T-helper 1 cell treated with Interleukin-12 subunit alpha and Interleukin-12 subunit beta and Interleukin-4 antibody, amounts not matched to agents 30 μg/mL and 1 μg/mL, for 36 hours (primary cell): ENCODE measurements at regions not wholly inside any gene's neighbourhood (a gene's known extent, or its start where the extent isn't known, plus 50 kb on each side); places are given as distances from the start of the nearest gene placed in this dataset.
"Not testable (repeated sequence)": the region's sequence is repeated elsewhere in the genome, so short reads cannot be mapped to it uniquely, and the experiment has no call there.

Experiments
- H3K27ac Mint-ChIP-seq: one replicate; pipeline ENCODE4 v1.8.0; 2021; ENCODE audit warnings: mild to moderate bottlenecking, mixed read lengths
- H3K27me3 Mint-ChIP-seq: one replicate; pipeline ENCODE4 v1.8.0; 2021; ENCODE audit warnings: low read depth, mixed read lengths
- H3K36me3 Mint-ChIP-seq: one replicate; pipeline ENCODE4 v1.8.0; 2021; ENCODE audit warnings: low read depth, mixed read lengths
- H3K4me1 Mint-ChIP-seq: one replicate; pipeline ENCODE4 v1.8.0; 2021; ENCODE audit warnings: low read depth, mixed read lengths
- H3K4me3 Mint-ChIP-seq: one replicate; pipeline ENCODE4 v1.8.0; 2021; ENCODE audit warnings: mild to moderate bottlenecking, moderate library complexity, mixed read lengths
- H3K9me3 Mint-ChIP-seq: one replicate; pipeline ENCODE4 v1.8.0; 2021; ENCODE audit warnings: mixed read lengths

DNA sequence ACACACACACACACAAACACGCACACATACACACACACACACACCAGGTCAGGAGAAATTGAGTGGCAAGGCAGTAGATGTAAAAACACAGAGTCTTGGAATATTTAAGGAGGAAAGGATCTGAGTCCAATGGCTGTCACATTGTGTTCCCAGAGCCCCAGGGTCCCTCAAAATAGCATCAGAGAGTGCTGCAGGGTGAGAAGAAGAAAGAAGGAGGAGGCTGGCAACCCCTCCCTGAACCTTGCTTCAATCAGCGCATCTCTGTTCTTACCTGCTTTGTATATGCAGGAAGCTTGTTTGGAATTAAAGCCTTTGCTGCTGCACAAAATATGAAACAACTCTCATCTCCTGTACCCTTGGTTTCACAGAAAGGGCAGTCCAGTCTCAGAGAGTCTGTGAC, 406.5 kb downstream of the MIAT start:
- H3K4me3 Mint-ChIP-seq: no peak overlapping the region
- no peaks in the 10 kb centered on the region for H3K36me3 Mint-ChIP-seq
- no peaks in the 10 kb centered on the region for H3K9me3 Mint-ChIP-seq
- no peaks in the 10 kb centered on the region for H3K4me1 Mint-ChIP-seq
- H3K27ac Mint-ChIP-seq: no peak overlapping the region
- H3K27me3 Mint-ChIP-seq: no peaks in the 10 kb centered on the region

DNA sequence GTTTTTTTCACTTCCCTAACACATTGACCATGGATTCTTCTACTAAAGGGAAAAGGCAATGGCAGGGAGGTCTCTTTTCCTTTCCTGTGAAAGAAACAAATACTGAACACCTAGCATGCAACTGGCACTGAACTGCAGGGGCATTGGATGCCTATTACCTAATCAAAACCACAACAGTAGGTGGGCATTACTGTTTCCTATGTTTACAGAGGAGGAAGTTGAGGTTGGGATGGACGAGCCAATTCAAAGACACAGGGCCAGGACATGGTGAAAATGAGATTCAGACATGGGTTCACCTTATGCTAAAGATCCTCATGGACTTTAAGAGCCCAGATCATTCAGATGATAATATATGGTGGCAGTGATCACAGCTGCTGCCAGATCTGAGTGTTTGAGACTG, 407.0 kb downstream of the MIAT start:
- Mint-ChIP-seq H3K27ac (no peak overlapping the region), H3K27me3 (no peaks in the 10 kb centered on the region), H3K9me3 (no peaks in the 10 kb centered on the region), H3K36me3 (no peaks in the 10 kb centered on the region), H3K4me3 (no peak overlapping the region), H3K4me1 (no peaks in the 10 kb centered on the region)

DNA sequence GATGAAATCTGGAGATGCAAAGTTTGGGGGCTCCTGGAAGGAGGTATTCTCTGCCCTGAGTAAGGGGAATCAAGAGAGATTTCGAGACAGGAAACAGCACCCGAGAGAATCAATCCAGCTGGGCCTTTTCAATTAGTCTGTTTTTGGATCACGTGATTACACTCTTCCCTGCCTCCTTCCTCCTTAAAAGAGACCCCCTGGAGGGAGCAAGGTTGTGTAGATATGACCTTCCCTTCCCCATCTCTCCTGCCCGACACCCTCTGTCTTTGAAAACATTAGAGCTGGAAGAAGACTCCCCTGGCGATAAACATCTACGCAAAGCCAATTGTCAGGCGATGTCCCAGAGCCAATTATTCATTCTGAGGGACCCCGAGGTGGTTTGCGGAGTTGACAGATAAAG, 407.9 kb downstream of the MIAT start:
- no peaks in the 10 kb centered on the region for H3K27me3 Mint-ChIP-seq

DNA sequence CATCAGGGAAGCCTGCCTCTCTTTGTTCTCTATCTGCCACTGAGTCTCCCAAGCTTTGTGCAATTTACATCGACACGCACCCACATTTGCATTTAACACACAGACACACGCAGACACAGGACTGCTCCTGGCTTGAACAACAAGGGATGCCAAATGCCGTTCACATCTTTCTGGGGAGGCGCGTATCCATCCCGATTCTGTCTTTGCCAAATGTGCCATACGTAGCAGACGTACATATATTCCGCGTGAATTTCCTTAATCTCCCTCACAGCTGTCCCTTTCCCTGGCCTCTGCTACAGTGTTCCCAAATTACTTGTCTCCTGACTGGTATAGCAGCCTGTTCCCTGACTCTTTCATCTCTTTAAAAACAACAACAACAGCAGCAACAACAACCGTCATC, 409.5 kb downstream of the MIAT start:
- Mint-ChIP-seq H3K9me3 (no peaks in the 10 kb centered on the region), H3K36me3 (no peaks in the 10 kb centered on the region), H3K4me1 (no peaks in the 10 kb centered on the region), H3K27ac (no peak overlapping the region), H3K4me3 (no peak overlapping the region), H3K27me3 (no peaks in the 10 kb centered on the region)

More for the DNA sequence above, 407.9 kb downstream of the MIAT start:
- no peak overlapping the region for H3K4me3 Mint-ChIP-seq
- H3K9me3 Mint-ChIP-seq: no peaks in the 10 kb centered on the region
- H3K36me3 Mint-ChIP-seq: no peaks in the 10 kb centered on the region
- H3K4me1 Mint-ChIP-seq: no peaks in the 10 kb centered on the region
- no peak overlapping the region for H3K27ac Mint-ChIP-seq

DNA sequence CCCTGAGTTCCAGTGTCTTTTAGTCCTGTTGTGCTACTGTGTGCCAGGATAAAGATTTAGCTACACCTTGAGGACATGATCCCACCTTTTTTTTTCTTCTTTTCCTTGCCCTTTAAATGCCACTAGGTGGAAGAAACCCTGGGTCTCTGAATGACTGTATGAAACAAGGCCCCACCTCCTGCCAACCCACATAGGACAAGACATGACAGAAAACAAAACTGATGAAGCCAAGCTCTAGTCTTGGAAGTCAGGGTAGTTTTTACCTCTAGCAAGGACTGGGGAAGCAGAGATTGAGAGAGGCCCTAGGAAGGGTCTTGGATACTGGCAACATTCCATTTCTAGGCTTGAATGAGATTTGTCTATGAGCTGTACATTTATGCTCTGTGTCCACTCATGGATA, 410.7 kb downstream of the MIAT start:
- Mint-ChIP-seq H3K27ac (no peak overlapping the region), H3K4me3 (no peak overlapping the region), H3K4me1 (no peaks in the 10 kb centered on the region), H3K27me3 (no peaks in the 10 kb centered on the region), H3K36me3 (no peaks in the 10 kb centered on the region), H3K9me3 (no peaks in the 10 kb centered on the region)

GRCh38 chr22:27070594-27070993, 413.2 kb downstream of the MIAT start:
- Mint-ChIP-seq H3K9me3 (no peaks in the 10 kb centered on the region), H3K4me3 (no peak overlapping the region), H3K27me3 (no peaks in the 10 kb centered on the region), H3K36me3 (no peaks in the 10 kb centered on the region), H3K4me1 (no peaks in the 10 kb centered on the region), H3K27ac (no peak overlapping the region)

DNA sequence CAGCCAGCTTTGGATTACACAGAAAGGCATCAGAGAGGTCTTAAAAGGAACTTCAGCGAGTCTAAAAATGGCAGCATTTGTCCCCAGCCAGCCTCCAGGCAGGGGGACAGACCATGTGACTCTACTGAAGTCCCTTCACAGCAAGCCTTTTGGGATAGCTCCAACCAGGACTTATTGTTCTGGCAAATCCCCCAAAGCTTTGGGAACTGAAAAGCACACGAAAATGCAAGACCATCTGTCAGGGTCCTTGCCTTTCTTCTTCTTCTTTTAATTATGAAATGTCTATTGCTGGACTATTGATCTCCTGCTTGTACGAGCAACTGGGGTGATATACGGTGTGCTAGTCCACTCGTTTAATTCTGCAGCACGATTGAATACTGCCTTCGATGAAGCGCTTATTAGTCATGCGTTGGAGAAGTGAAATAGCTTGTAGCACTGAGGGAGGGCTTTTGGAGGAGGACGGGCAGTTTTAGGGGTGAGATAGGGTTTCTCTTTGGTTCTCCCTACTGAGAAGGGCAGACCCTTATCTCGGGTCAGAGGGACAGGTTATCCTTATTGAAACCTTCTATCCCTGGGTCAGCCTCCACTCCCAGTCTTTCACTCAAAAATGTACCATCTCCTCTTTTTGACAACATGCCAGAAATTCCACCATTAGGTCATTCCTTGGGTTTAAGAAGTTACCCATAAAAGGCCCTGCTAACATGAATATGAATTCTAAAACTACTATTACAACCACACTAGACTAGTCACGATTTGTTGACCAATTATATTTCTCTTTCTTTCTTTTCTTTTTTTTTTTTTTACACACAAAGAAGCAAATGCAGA, 416.4 kb downstream of the MIAT start:
- no peak overlapping the region for H3K4me3 Mint-ChIP-seq
- no peaks in the 10 kb centered on the region for H3K27me3 Mint-ChIP-seq
- no peaks in the 10 kb centered on the region for H3K36me3 Mint-ChIP-seq
- no peaks in the 10 kb centered on the region for H3K9me3 Mint-ChIP-seq
- no peaks in the 10 kb centered on the region for H3K4me1 Mint-ChIP-seq
- no peak overlapping the region for H3K27ac Mint-ChIP-seq

DNA sequence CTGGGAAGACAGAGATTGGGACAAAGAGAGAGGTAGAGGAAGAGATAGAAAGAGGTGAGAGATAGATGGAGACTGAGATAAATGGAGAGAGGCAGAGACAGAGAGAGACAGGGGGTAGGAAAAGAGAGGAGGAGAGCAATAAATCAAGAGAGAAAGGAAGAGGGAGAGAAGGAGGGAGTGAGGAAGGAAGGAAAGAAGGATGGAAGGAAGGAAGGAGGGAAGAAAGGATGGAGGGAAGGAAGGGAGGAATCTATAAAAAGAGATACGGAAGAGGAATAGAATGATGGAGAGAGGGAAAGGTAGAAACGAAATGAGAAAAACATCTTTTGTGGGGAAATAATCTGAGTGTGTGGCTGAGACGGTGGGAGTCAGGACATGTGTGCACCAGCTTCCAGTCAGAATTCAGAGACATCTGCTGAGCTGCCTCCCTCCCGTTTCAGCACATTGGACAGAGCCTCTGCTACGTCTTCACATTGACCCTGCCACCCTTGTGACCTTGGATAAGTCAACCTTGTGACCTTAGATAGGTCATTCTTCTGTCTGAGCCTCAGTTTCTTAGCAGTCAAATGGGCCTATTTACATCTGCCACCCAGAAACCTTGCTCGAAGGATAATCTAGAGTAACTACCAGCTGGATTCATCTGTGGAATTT, 417.8 kb downstream of the MIAT start:
- no peak overlapping the region for H3K27ac Mint-ChIP-seq
- H3K27me3 Mint-ChIP-seq: no peaks in the 10 kb centered on the region
- H3K4me1 Mint-ChIP-seq: no peaks in the 10 kb centered on the region
- H3K9me3 Mint-ChIP-seq: no peaks in the 10 kb centered on the region
- no peaks in the 10 kb centered on the region for H3K36me3 Mint-ChIP-seq
- H3K4me3 Mint-ChIP-seq: no peak overlapping the region

- no peak overlapping the region for H3K27ac Mint-ChIP-seq
- H3K27me3 Mint-ChIP-seq: no peaks in the 10 kb centered on the region
- H3K36me3 Mint-ChIP-seq: no peaks in the 10 kb centered on the region
- H3K4me3 Mint-ChIP-seq: no peak overlapping the region
- H3K9me3 Mint-ChIP-seq: no peaks in the 10 kb centered on the region
- H3K4me1 Mint-ChIP-seq: no peaks in the 10 kb centered on the region
These were observed 418.5 kb downstream of the MIAT start for GRCh38 chr22:27075891-27076290.

- H3K4me1 Mint-ChIP-seq, H3K9me3 Mint-ChIP-seq, H3K27ac Mint-ChIP-seq, H3K4me3 Mint-ChIP-seq, H3K27me3 Mint-ChIP-seq, H3K36me3 Mint-ChIP-seq: not testable (repeated sequence)
These were observed 420.7 kb downstream of the MIAT start for GRCh38 chr22:27078064-27078463.

DNA sequence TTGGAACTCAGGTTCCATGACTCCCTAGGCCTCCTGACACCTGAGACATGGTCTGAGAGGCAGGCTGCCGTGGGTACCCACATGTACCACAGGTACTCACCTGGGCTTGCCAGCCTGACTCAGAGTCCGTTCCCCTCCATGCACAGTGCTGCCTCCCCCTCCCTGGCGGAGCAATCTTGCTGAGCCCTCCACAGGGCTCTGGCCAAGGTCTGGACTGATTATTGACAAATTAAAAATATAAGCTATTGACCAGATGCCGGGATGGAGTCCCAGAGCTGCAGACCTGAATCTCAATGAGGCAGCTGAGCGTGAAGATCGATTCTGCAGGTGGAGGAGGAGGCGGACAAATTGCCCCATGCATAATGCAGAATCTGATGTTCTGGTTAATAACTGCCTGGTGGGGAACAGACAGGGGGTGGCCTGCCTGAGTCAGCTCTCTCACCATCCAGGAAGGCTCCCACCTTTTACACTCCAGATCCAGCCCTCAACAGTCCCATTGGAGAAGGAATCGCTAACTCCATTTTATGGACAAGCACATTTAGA, 422.7 kb downstream of the MIAT start:
- no peaks in the 10 kb centered on the region for H3K36me3 Mint-ChIP-seq
- peaks cover under 1% of the 10 kb centered on the region for H3K27me3 Mint-ChIP-seq
- no peak overlapping the region for H3K4me3 Mint-ChIP-seq
- H3K27ac Mint-ChIP-seq: no peak overlapping the region
- no peaks in the 10 kb centered on the region for H3K9me3 Mint-ChIP-seq
- no peaks in the 10 kb centered on the region for H3K4me1 Mint-ChIP-seq

- H3K27me3 Mint-ChIP-seq: peaks cover 5% of the 10 kb centered on the region
These were observed 423.5 kb downstream of the MIAT start for GRCh38 chr22:27080863-27081262.

GRCh38 chr22:27083610-27084009, 426.2 kb downstream of the MIAT start:
- Mint-ChIP-seq H3K27ac (no peak overlapping the region), H3K9me3 (no peaks in the 10 kb centered on the region), H3K27me3 (peaks cover 5% of the 10 kb centered on the region), H3K4me3 (no peak overlapping the region), H3K36me3 (no peaks in the 10 kb centered on the region), H3K4me1 (no peaks in the 10 kb centered on the region)

More at GRCh38 chr22:27080863-27081262, 423.5 kb downstream of the MIAT start:
- Mint-ChIP-seq H3K4me3 (no peak overlapping the region), H3K4me1 (no peaks in the 10 kb centered on the region), H3K9me3 (no peaks in the 10 kb centered on the region), H3K36me3 (no peaks in the 10 kb centered on the region), H3K27ac (no peak overlapping the region)

GRCh38 chr22:27084130-27084529, 426.7 kb downstream of the MIAT start:
- no peaks in the 10 kb centered on the region for H3K4me1 Mint-ChIP-seq

More at GRCh38 chr22:27084130-27084529, 426.7 kb downstream of the MIAT start:
- no peak overlapping the region for H3K4me3 Mint-ChIP-seq
- H3K27me3 Mint-ChIP-seq: peaks cover 5% of the 10 kb centered on the region
- H3K9me3 Mint-ChIP-seq: no peaks in the 10 kb centered on the region
- no peaks in the 10 kb centered on the region for H3K36me3 Mint-ChIP-seq
- no peak overlapping the region for H3K27ac Mint-ChIP-seq
